GM12878 (cell line): ENCODE measurements at regions not wholly inside any gene's neighbourhood (a gene's known extent, or its start where the extent isn't known, plus 50 kb on each side); places are given as distances from the start of the nearest gene placed in this dataset.

Experiments used
- CTCF ChIP-seq, 3 experiments: IDR thresholded peaks in 2 of 3; conservative IDR thresholded peaks in 1 of 3; 2 replicates each; pipeline ENCODE4 v1.5.1; 2011; ENCODE audit warnings: low read depth in 3 of 3, low read length in 3 of 3, mild to moderate bottlenecking in 3 of 3, control low read depth in 2 of 3, moderate library complexity in 2 of 3, inconsistent platforms in 1 of 3, mixed read lengths in 1 of 3; ENCODE audit not compliant: control insufficient read depth in 2 of 3, insufficient read depth in 1 of 3; ENCODE audit errors: extremely low read depth in 1 of 3
- PBX3 ChIP-seq: IDR thresholded peaks from 2 replicates; pipeline ENCODE4 v1.6.1; 2011; ENCODE audit warnings: mild to moderate bottlenecking, low read depth, low read length, moderate library complexity; ENCODE audit not compliant: insufficient replicate concordance
- POLR2A ChIP-seq: IDR thresholded peaks from 2 replicates; pipeline ENCODE4 v1.6.1; 2011; ENCODE audit warnings: low read depth, mild to moderate bottlenecking, low read length
- POLR2AphosphoS5 ChIP-seq: IDR thresholded peaks from 2 replicates; pipeline ENCODE4 v1.6.1; 2011; ENCODE audit warnings: mild to moderate bottlenecking, low read length, inconsistent platforms
- RAD21 ChIP-seq: IDR thresholded peaks from 2 replicates; pipeline ENCODE4 v1.6.1; 2011; ENCODE audit warnings: mild to moderate bottlenecking, low read depth, low read length, moderate library complexity; ENCODE audit not compliant: insufficient read depth
- SMAD1 ChIP-seq: fragments of 450-650 bp; IDR thresholded peaks from 2 replicates; pipeline ENCODE4 v1.6.1; 2018; ENCODE audit warnings: mild to moderate bottlenecking, low read depth; ENCODE audit not compliant: partially characterized antibody
- SMC3 ChIP-seq: IDR thresholded peaks from 2 replicates; pipeline ENCODE4 v1.6.1; 2011; ENCODE audit warnings: low read length, improper control_type of control experiment, borderline replicate concordance
- SREBF2 ChIP-seq: IDR thresholded peaks from 2 replicates; pipeline ENCODE4 v1.6.1; 2012; ENCODE audit warnings: mild to moderate bottlenecking, low read length
- USF1 ChIP-seq: IDR thresholded peaks from 2 replicates; pipeline ENCODE4 v1.6.1; 2011; ENCODE audit warnings: borderline replicate concordance, low read depth, mild to moderate bottlenecking, moderate library complexity, mixed read lengths, low read length; ENCODE audit not compliant: insufficient read depth; ENCODE audit errors: extremely low read length
- ZNF592 ChIP-seq: fragments of 450-650 bp; IDR thresholded peaks from 2 replicates; pipeline ENCODE4 v1.6.1; 2017; ENCODE audit warnings: mild to moderate bottlenecking, moderate library complexity
- TF ChIP-seq, protein P1 (sequence below): IDR thresholded peaks from 2 replicates; pipeline ENCODE4 v1.6.1; 2012; ENCODE audit warnings: low read depth, low read length, improper control_type of control experiment

DNA sequence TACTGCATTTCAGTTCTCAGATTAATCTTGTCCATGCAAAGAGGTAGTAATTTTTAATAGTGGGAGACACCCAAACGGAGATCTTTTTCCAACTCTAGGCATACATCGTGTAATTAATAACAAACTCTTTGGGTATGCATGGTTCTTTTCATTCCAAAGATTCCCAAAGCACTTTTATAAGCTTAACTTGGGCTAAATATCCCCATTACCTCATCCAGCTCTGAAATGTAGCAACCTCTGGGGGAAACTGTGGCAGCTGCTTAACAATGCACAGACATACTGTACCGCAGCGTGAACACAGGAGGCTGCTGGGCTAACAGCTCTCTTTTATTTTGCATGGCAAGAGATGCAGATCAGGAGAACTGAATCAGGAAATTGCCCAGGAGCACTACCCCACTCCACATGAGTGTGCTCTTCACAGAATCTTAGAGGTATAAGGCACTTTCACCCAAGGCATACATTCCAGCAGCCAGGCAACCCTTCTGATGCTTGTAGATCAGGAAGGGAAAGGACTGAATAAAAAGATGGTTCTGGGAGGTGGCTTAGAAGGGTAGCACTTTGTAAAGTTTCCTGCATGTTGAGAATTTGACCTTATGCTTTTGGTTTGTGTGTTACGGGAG is 114.4 kb upstream of the GLI3 start:
- TF ChIP-seq POLR2AphosphoS5 = no peak
- TF ChIP-seq POLR2A = no peak
- TF ChIP-seq CTCF (IDR thresholded peaks at IDR 0.05 in 2 of 3, conservative IDR thresholded peaks at IDR 0.05 in 1 of 3; ENCODE audit: control insufficient read depth in 2 of 3, extremely low read depth in 1 of 3, insufficient read depth in 1 of 3, low read depth in 3 of 3, low read length in 3 of 3) = no peak
- TF ChIP-seq, protein P1, sequence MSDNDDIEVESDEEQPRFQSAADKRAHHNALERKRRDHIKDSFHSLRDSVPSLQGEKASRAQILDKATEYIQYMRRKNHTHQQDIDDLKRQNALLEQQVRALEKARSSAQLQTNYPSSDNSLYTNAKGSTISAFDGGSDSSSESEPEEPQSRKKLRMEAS = no peak
- no peak for TF ChIP-seq SMC3
- TF ChIP-seq ZNF592 = no peak
- no peak for TF ChIP-seq SREBF2
- TF ChIP-seq SMAD1 = no peak
- TF ChIP-seq USF1 = no peak
- no peak for TF ChIP-seq RAD21
- no peak for TF ChIP-seq PBX3
